Right atrium auricular region (tissue), 2 donors: ENCODE measurements at regions not wholly inside any gene's neighbourhood (a gene's known extent, or its start where the extent isn't known, plus 50 kb on each side); places are given as distances from the start of the nearest gene placed in this dataset.

ENCODE experiments used
- DNase-seq: peaks from one replicate; pipeline ENCODE4 v3.0.0-alpha.2; 2019; ENCODE audit warnings: low spot score
- H3K27ac ChIP-seq, 2 donors: fragments of 200-600 bp; sonication (generic); 1 replicate in 1 of 2; 2 replicates in 1 of 2; pipeline ENCODE4 v1.5.1; 2016 to 2019
- H3K27me3 ChIP-seq, 2 donors: fragments of 200-600 bp; sonication (generic); one replicate each; pipeline versions ENCODE4 v1.5.1 to v1.6.0; 2017 to 2019
- H3K36me3 ChIP-seq: fragments of 200-600 bp; sonication (generic); one replicate; pipeline ENCODE4 v1.5.1; 2016
- H3K4me1 ChIP-seq, 2 donors: fragments of 200-600 bp; sonication (generic); one replicate each; pipeline versions ENCODE4 v1.5.1 to v1.6.0; 2017 to 2019
- H3K4me3 ChIP-seq, 2 donors: fragments of 200-600 bp; sonication (generic); 1 replicate in 1 of 2; 2 replicates in 1 of 2; pipeline ENCODE4 v1.5.1; 2017 to 2019; ENCODE audit warnings: mild to moderate bottlenecking in 1 of 2, moderate library complexity in 1 of 2
- H3K9me3 ChIP-seq, 2 donors: fragments of 200-600 bp; sonication (generic); one replicate each; pipeline ENCODE4 v1.5.1; 2019
- TF ChIP-seq, protein P1 (sequence below), 2 donors: fragments of 200-600 bp; sonication (generic); IDR thresholded peaks; one replicate each; pipeline ENCODE4 v1.5.1; 2019; ENCODE audit warnings: antibody characterized with exemption in 2 of 2

DNA sequence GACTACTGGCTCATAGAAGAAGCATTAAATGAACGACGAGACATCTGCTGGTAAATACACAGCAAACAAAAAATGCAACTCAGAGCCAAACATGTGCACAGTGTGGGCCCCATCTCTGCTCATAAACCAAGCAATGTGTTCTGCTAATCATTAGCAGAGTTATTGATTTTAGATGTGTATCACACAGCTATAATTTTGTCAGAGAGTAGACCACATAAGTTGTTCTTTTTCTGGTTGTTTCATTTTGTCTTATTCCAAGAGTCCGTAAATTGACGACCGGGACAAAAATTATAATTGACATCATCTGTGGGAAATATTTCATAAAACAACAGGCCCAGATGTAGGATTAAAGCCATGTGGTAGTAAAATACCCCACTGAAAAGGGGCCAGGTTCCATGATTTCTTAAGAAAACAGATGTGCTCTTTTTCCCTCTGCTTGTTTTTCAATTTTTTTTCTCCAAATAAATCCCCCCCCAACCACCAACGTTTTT is 423.6 kb downstream of the HAO1 start:
- TF ChIP-seq, protein P1, sequence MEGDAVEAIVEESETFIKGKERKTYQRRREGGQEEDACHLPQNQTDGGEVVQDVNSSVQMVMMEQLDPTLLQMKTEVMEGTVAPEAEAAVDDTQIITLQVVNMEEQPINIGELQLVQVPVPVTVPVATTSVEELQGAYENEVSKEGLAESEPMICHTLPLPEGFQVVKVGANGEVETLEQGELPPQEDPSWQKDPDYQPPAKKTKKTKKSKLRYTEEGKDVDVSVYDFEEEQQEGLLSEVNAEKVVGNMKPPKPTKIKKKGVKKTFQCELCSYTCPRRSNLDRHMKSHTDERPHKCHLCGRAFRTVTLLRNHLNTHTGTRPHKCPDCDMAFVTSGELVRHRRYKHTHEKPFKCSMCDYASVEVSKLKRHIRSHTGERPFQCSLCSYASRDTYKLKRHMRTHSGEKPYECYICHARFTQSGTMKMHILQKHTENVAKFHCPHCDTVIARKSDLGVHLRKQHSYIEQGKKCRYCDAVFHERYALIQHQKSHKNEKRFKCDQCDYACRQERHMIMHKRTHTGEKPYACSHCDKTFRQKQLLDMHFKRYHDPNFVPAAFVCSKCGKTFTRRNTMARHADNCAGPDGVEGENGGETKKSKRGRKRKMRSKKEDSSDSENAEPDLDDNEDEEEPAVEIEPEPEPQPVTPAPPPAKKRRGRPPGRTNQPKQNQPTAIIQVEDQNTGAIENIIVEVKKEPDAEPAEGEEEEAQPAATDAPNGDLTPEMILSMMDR (IDR thresholded peaks at IDR 0.05), result no peak
- Histone ChIP-seq H3K4me1 (no peaks in the 10 kb centered on the region), H3K36me3 (no peaks in the 10 kb centered on the region), H3K4me3 (no peak overlapping the region), H3K9me3 (no peaks in the 10 kb centered on the region), H3K27me3 (no peaks in the 10 kb centered on the region), H3K27ac (no peak overlapping the region)
- no peak for DNase-seq

DNA sequence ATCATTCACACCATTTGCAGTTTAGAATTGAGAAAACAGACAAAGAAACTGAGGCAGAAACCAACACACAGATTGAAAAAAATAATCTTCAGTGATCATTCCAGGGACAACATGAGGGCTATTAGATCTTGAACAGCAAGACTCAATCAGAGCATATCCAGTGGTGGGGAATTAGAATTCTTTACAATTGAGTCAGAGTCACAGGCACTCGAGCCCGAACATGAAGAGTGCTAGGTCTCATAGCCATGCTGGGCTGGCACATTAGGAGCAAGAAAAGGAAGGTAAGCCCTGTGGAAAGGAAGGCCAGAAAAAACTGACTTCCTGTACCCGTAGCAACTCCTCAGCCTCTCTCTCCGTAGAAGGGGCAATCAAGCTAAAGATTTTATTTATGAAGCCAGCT is 419.9 kb downstream of the HAO1 start:
- TF ChIP-seq, protein P1 (IDR thresholded peaks at IDR 0.05), result no peak
- Histone ChIP-seq H3K27ac (no peak overlapping the region), H3K4me1 (no peaks in the 10 kb centered on the region), H3K27me3 (no peaks in the 10 kb centered on the region), H3K4me3 (no peak overlapping the region), H3K36me3 (no peaks in the 10 kb centered on the region), H3K9me3 (no peaks in the 10 kb centered on the region)
- no peak for DNase-seq

DNA sequence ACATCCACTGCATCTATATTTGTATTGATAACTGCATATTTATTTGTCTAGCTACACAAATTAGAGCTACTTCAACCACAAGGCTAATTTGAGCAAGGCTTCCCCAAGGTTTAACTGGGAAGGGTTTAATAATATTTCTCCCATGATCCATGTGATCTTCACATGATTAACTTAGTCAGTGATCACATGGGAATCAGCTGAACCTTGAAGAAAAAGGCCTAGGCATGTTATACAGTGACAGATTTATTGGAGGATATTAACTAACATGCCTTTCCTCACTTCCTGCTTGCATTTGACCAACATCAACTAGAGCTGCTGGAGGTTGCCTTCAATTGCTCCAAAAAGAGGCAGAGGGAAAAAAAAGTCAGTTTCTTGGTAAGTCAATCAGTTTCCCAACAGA is 417.0 kb downstream of the HAO1 start:
- Histone ChIP-seq H3K4me3 (no peak overlapping the region), H3K36me3 (no peaks in the 10 kb centered on the region), H3K4me1 (no peaks in the 10 kb centered on the region), H3K27ac (no peak overlapping the region), H3K27me3 (no peaks in the 10 kb centered on the region), H3K9me3 (peaks cover 0 to 3% of the 10 kb centered on the region in 2 donors)
- TF ChIP-seq, protein P1 (IDR thresholded peaks at IDR 0.05), result no peak
- DNase-seq, result no peak

DNA sequence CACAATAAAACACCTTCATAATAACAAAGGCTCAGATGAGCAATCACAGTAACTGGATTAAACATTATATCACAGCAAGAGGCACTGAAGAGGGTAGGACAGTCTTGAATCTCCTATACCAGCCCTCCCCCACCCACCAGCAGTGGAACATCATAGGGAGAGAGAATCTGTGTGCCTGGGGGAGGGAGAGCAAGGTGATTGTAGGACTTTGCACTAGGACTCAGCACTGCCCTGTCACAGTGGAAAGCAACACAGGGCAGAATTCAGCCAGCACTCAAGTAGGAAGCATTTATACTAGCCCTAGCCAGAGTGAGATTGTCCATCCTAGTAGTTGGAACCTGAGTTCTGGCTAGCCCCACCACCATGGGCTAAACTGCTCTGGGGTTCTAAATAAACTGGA is 400.2 kb downstream of the HAO1 start:
- H3K27me3 ChIP-seq, result no peaks in the 10 kb centered on the region
- H3K36me3 ChIP-seq, result no peaks in the 10 kb centered on the region
- no peak overlapping the region for H3K4me3 ChIP-seq
- DNase-seq, result no peak
- no peak overlapping the region for H3K27ac ChIP-seq
- H3K9me3 ChIP-seq, result no peaks in the 10 kb centered on the region
- H3K4me1 ChIP-seq, result no peaks in the 10 kb centered on the region
- TF ChIP-seq, protein P1 (IDR thresholded peaks at IDR 0.05), result no peak

DNA sequence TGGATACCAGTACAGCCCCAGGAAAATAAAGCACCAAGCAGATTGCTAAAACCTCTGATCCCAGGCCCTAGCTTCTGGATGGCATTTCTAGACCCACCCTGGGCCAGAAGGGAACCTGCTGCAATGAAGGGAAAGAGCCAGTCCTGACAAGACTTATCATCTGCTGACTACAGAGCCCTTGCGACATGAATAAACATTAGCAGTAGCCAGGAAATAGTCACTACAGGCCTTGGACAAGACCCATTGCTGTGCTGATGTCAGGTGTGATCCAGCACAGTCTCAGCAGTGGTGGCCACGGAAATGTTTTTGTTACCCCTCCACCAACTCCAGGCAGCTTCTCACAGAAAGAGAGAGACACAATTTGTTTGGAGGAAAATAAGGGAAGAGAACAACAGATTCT is 399.3 kb downstream of the HAO1 start:
- no peak overlapping the region for H3K4me3 ChIP-seq

DNA sequence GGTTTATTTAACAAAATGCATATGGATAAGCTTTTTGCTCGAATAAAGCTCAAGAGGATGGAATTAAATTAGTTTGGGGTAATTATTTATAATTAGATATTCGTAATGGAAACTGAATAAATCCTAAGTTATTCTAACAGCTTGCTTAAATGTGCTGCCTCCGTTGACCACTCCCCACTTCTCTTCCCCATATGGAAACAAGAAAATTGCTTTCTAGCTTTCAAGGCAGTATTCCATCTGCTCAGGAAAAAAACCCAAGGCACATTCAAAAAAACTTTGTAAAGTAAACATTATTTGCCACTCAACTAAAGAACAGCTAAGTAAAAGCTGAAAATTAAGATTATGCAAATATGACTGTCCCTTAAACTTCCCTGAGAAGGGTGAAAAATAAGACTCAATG is 369.2 kb downstream of the HAO1 start:
- H3K4me3 ChIP-seq, result no peak overlapping the region
- TF ChIP-seq, protein P1 (IDR thresholded peaks at IDR 0.05), result no peak

More for the DNA sequence above, 399.3 kb downstream of the HAO1 start:
- Histone ChIP-seq H3K27ac (no peak overlapping the region), H3K27me3 (no peaks in the 10 kb centered on the region), H3K36me3 (no peaks in the 10 kb centered on the region), H3K9me3 (peaks cover 0 to 4% of the 10 kb centered on the region in 2 donors), H3K4me1 (no peaks in the 10 kb centered on the region)
- TF ChIP-seq, protein P1 (IDR thresholded peaks at IDR 0.05), result no peak
- DNase-seq, result no peak

More for the DNA sequence above, 369.2 kb downstream of the HAO1 start:
- Histone ChIP-seq H3K4me1 (no peaks in the 10 kb centered on the region), H3K9me3 (no peaks in the 10 kb centered on the region), H3K27ac (no peak overlapping the region), H3K27me3 (no peaks in the 10 kb centered on the region), H3K36me3 (no peaks in the 10 kb centered on the region)
- no peak for DNase-seq
